ENCODE measurements at regions not wholly inside any gene's neighbourhood (a gene's known extent, or its start where the extent isn't known, plus 50 kb on each side); places are given as distances from the start of the nearest gene placed in this dataset.

GRCh38 chr12:131350943-131351318 is 360.0 kb upstream of the SFSWAP start:
- H3K36me3 Mint-ChIP-seq: no peaks in the 10 kb centered on the region
- no peak overlapping the region for H3K4me3 Mint-ChIP-seq
- DNase-seq (ENCODE audit: low spot score in 2 of 2): no peak
- H3K9me3 Mint-ChIP-seq: no peaks in the 10 kb centered on the region
- ATAC-seq (ENCODE audit: low read depth): no peak
- H3K27ac Mint-ChIP-seq: no peak overlapping the region
- H3K27me3 Mint-ChIP-seq: peaks cover 24% of the 10 kb centered on the region
- no peaks in the 10 kb centered on the region for H3K4me1 Mint-ChIP-seq

- ATAC-seq (ENCODE audit: low read depth) (no peak), DNase-seq (ENCODE audit: low spot score in 2 of 2) (no peak)
- H3K27me3 Mint-ChIP-seq: peaks cover 27% of the 10 kb centered on the region
- no peak overlapping the region for H3K27ac Mint-ChIP-seq
- no peaks in the 10 kb centered on the region for H3K36me3 Mint-ChIP-seq
- no peaks in the 10 kb centered on the region for H3K9me3 Mint-ChIP-seq
- no peaks in the 10 kb centered on the region for H3K4me1 Mint-ChIP-seq
- no peak overlapping the region for H3K4me3 Mint-ChIP-seq
Measured at GRCh38 chr12:131351319-131352028, 359.4 kb upstream of the SFSWAP start.

- no peak overlapping the region for H3K27ac Mint-ChIP-seq
- DNase-seq (ENCODE audit: low spot score in 2 of 2) (no peak), ATAC-seq (ENCODE audit: low read depth) (no peak)
- H3K4me3 Mint-ChIP-seq: no peak overlapping the region
- no peaks in the 10 kb centered on the region for H3K9me3 Mint-ChIP-seq
- H3K27me3 Mint-ChIP-seq: peaks cover 29% of the 10 kb centered on the region
- no peaks in the 10 kb centered on the region for H3K36me3 Mint-ChIP-seq
- H3K4me1 Mint-ChIP-seq: no peaks in the 10 kb centered on the region
Measured at GRCh38 chr12:131352296-131352900, 358.5 kb upstream of the SFSWAP start.

- no peak for ATAC-seq (ENCODE audit: low read depth)
- no peaks in the 10 kb centered on the region for H3K4me1 Mint-ChIP-seq
- no peaks in the 10 kb centered on the region for H3K9me3 Mint-ChIP-seq
Measured at GRCh38 chr12:131353376-131353775, 357.5 kb upstream of the SFSWAP start.

GRCh38 chr12:131353826-131354225 is 357.1 kb upstream of the SFSWAP start:
- H3K4me1 Mint-ChIP-seq: no peaks in the 10 kb centered on the region
- no peaks in the 10 kb centered on the region for H3K36me3 Mint-ChIP-seq
- H3K27me3 Mint-ChIP-seq: peaks cover 25% of the 10 kb centered on the region
- H3K4me3 Mint-ChIP-seq: no peak overlapping the region
- H3K9me3 Mint-ChIP-seq: no peaks in the 10 kb centered on the region
- H3K27ac Mint-ChIP-seq: no peak overlapping the region
- ATAC-seq (ENCODE audit: low read depth) (no peak), DNase-seq (ENCODE audit: low spot score in 2 of 2) (no peak)

More at GRCh38 chr12:131353376-131353775, 357.5 kb upstream of the SFSWAP start:
- no peak overlapping the region for H3K27ac Mint-ChIP-seq
- DNase-seq (ENCODE audit: low spot score in 2 of 2): no peak
- H3K36me3 Mint-ChIP-seq: no peaks in the 10 kb centered on the region
- H3K27me3 Mint-ChIP-seq: peaks cover 25% of the 10 kb centered on the region
- no peak overlapping the region for H3K4me3 Mint-ChIP-seq

GRCh38 chr12:131355361-131356245 is 355.3 kb upstream of the SFSWAP start:
- no peaks in the 10 kb centered on the region for H3K4me1 Mint-ChIP-seq
- H3K36me3 Mint-ChIP-seq: no peaks in the 10 kb centered on the region
- H3K27ac Mint-ChIP-seq: no peak overlapping the region

GRCh38 chr12:131356485-131357184 is 354.3 kb upstream of the SFSWAP start:
- Mint-ChIP-seq H3K27ac (no peak overlapping the region), H3K9me3 (no peaks in the 10 kb centered on the region), H3K4me3 (no peak overlapping the region), H3K27me3 (peaks cover 18% of the 10 kb centered on the region), H3K36me3 (no peaks in the 10 kb centered on the region), H3K4me1 (no peaks in the 10 kb centered on the region)
- ATAC-seq (ENCODE audit: low read depth): no peak
- no peak for DNase-seq (ENCODE audit: low spot score in 2 of 2)

More at GRCh38 chr12:131355361-131356245, 355.3 kb upstream of the SFSWAP start:
- DNase-seq (ENCODE audit: low spot score in 2 of 2): no peak
- H3K27me3 Mint-ChIP-seq: peaks cover 18% of the 10 kb centered on the region
- ATAC-seq (ENCODE audit: low read depth): no peak
- H3K4me3 Mint-ChIP-seq: no peak overlapping the region
- no peaks in the 10 kb centered on the region for H3K9me3 Mint-ChIP-seq

- Mint-ChIP-seq H3K36me3 (no peaks in the 10 kb centered on the region), H3K27ac (no peak overlapping the region), H3K27me3 (peaks cover 18% of the 10 kb centered on the region), H3K4me3 (no peak overlapping the region), H3K9me3 (no peaks in the 10 kb centered on the region), H3K4me1 (no peaks in the 10 kb centered on the region)
- ATAC-seq (ENCODE audit: low read depth) (no peak), DNase-seq (ENCODE audit: low spot score in 2 of 2) (no peak)
Measured at GRCh38 chr12:131357185-131357747, 353.6 kb upstream of the SFSWAP start.

- Mint-ChIP-seq H3K4me1 (no peaks in the 10 kb centered on the region), H3K36me3 (no peaks in the 10 kb centered on the region), H3K9me3 (no peaks in the 10 kb centered on the region), H3K27ac (no peak overlapping the region), H3K4me3 (no peak overlapping the region), H3K27me3 (peaks cover 18% of the 10 kb centered on the region)
- no peak for ATAC-seq (ENCODE audit: low read depth)
- no peak for DNase-seq (ENCODE audit: low spot score in 2 of 2)
Measured at GRCh38 chr12:131357920-131358319, 353.0 kb upstream of the SFSWAP start.

- H3K9me3 Mint-ChIP-seq: peaks cover 3% of the 10 kb centered on the region
- H3K4me3 Mint-ChIP-seq: no peak overlapping the region
- no peaks in the 10 kb centered on the region for H3K36me3 Mint-ChIP-seq
- ATAC-seq (ENCODE audit: low read depth): no peak
- no peaks in the 10 kb centered on the region for H3K4me1 Mint-ChIP-seq
- H3K27me3 Mint-ChIP-seq: peaks cover 3% of the 10 kb centered on the region
- H3K27ac Mint-ChIP-seq: no peak overlapping the region
- no peak for DNase-seq (ENCODE audit: low spot score in 2 of 2)
Measured at GRCh38 chr12:131362291-131363211, 348.3 kb upstream of the SFSWAP start.

GRCh38 chr12:131363393-131363792 is 347.5 kb upstream of the SFSWAP start:
- H3K36me3 Mint-ChIP-seq: no peaks in the 10 kb centered on the region

GRCh38 chr12:131363841-131364495 is 346.9 kb upstream of the SFSWAP start:
- ATAC-seq (ENCODE audit: low read depth): no peak
- Mint-ChIP-seq H3K4me3 (no peak overlapping the region), H3K27me3 (peaks cover 3% of the 10 kb centered on the region), H3K4me1 (no peaks in the 10 kb centered on the region), H3K36me3 (no peaks in the 10 kb centered on the region), H3K27ac (no peak overlapping the region), H3K9me3 (peaks cover 3% of the 10 kb centered on the region)
- no peak for DNase-seq (ENCODE audit: low spot score in 2 of 2)

More at GRCh38 chr12:131363393-131363792, 347.5 kb upstream of the SFSWAP start:
- Mint-ChIP-seq H3K9me3 (peaks cover 3% of the 10 kb centered on the region), H3K27ac (no peak overlapping the region), H3K27me3 (peaks cover 3% of the 10 kb centered on the region), H3K4me3 (no peak overlapping the region), H3K4me1 (no peaks in the 10 kb centered on the region)
- DNase-seq (ENCODE audit: low spot score in 2 of 2) (no peak), ATAC-seq (ENCODE audit: low read depth) (no peak)
